Suppressor macrophage (primary cell): ENCODE measurements at regions not wholly inside any gene's neighbourhood (a gene's known extent, or its start where the extent isn't known, plus 50 kb on each side); places are given as distances from the start of the nearest gene placed in this dataset.
A peak's percentile ranks its signal among the peaks of the same experiment; 100 is the strongest.

Experiments used
- DNase-seq, 4 experiments: peaks; one replicate each; pipeline ENCODE4 v3.0.0-alpha.2; 2020 to 2022

- no peak for DNase-seq
Observed at GRCh38 chr2:145157741-145158591, 638.0 kb upstream of the ZEB2 start.

- DNase-seq, result no peak
Observed at GRCh38 chr2:145157036-145157675, 637.2 kb upstream of the ZEB2 start.

- DNase-seq, result no peak
Observed at GRCh38 chr2:145156199-145156598, 636.3 kb upstream of the ZEB2 start.

GRCh38 chr2:145155196-145155595 is 635.3 kb upstream of the ZEB2 start:
- no peak for DNase-seq

GRCh38 chr2:145154731-145155130 is 634.8 kb upstream of the ZEB2 start:
- no peak for DNase-seq

- DNase-seq, result no peak
Observed at GRCh38 chr2:145146691-145147090, 626.8 kb upstream of the ZEB2 start.

GRCh38 chr2:145144131-145144728 is 624.3 kb upstream of the ZEB2 start:
- no peak for DNase-seq

GRCh38 chr2:145141981-145142380 is 622.1 kb upstream of the ZEB2 start:
- peak; percentile 44 to 79 (median 60) for DNase-seq

- DNase-seq, result no peak
Observed at GRCh38 chr2:145140658-145141057, 620.7 kb upstream of the ZEB2 start.

- DNase-seq, result no peak
Observed at GRCh38 chr2:145138626-145139025, 618.7 kb upstream of the ZEB2 start.

- DNase-seq, result no peak
Observed at GRCh38 chr2:145137901-145138300, 618.0 kb upstream of the ZEB2 start.

- no peak for DNase-seq
Observed at GRCh38 chr2:145137211-145137610, 617.3 kb upstream of the ZEB2 start.

- no peak for DNase-seq
Observed at GRCh38 chr2:145136702-145137101, 616.8 kb upstream of the ZEB2 start.

GRCh38 chr2:145126146-145126545 is 606.2 kb upstream of the ZEB2 start:
- no peak for DNase-seq

- DNase-seq, result no peak
Observed at GRCh38 chr2:145124085-145124484, 604.2 kb upstream of the ZEB2 start.

GRCh38 chr2:145123606-145124005 is 603.7 kb upstream of the ZEB2 start:
- DNase-seq, result no peak

- no peak for DNase-seq
Observed at GRCh38 chr2:145119225-145119624, 599.3 kb upstream of the ZEB2 start.

- no peak for DNase-seq
Observed at GRCh38 chr2:145116834-145117725, 597.2 kb upstream of the ZEB2 start.

GRCh38 chr2:145116056-145116455 is 596.1 kb upstream of the ZEB2 start:
- no peak for DNase-seq

- DNase-seq, result no peak
Observed at GRCh38 chr2:145114726-145115125, 594.8 kb upstream of the ZEB2 start.

GRCh38 chr2:145112467-145112866 is 592.5 kb upstream of the ZEB2 start:
- DNase-seq, result no peak

- no peak for DNase-seq
Observed at GRCh38 chr2:145110668-145111356, 590.9 kb upstream of the ZEB2 start.
